HL-60/S4 (cell line): ENCODE measurements at regions not wholly inside any gene's neighbourhood (a gene's known extent, or its start where the extent isn't known, plus 50 kb on each side); places are given as distances from the start of the nearest gene placed in this dataset.
"Not testable (repeated sequence)": the region's sequence is repeated elsewhere in the genome, so short reads cannot be mapped to it uniquely, and the experiment has no call there.

Experiments
- in situ Hi-C: fragments of 300-500 bp; cut with MboI; formaldehyde crosslinking; loops from 2 replicates; pipeline ENCODE4 v1.14.3; 2022; ENCODE audit warnings: low sequenced_read_pairs

DNA sequence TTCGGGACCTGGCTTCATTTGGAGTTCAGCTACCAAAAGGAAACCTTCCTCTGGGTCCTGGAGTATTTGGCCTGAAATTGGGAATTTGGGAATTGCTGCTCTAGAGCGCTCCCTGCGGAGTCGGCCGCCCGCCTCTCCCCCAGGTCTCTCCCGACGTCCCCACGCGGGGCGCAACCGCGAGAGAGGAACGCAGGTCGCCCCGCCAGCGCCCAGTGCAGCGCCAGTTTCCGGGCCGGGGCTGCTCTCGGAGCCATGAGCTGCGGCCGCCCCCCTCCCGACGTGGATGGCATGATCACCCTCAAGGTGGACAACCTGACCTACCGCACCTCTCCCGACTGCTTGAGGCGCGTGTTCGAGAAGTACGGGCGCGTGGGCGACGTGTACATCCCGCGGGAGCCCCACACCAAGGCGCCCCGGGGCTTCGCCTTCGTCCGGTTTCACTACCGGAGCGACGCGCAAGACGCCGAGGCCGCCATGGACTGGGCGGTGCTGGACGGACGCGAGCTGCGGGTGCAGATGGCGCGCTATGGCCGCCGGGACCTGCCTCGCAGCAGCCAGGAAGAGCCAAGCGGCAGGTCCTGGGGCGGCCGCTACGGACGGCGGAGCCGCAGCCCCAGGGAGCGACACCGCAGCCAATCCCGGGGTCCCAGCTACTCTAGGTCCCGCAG is 529.2 kb downstream of the TNS3 start:
- in situ Hi-C loops, result not testable (repeated sequence)

GRCh38 chr7:47049234-47049774 is 532.6 kb downstream of the TNS3 start:
- in situ Hi-C loops, result no loop called here

GRCh38 chr7:47047384-47047783 is 534.5 kb downstream of the TNS3 start:
- in situ Hi-C loops, result no loop called here

- in situ Hi-C loops, result no loop called here
Measured at GRCh38 chr7:47046949-47047348, 535.0 kb downstream of the TNS3 start.

GRCh38 chr7:47045207-47046051 is 536.5 kb downstream of the TNS3 start:
- in situ Hi-C loops, result no loop called here

DNA sequence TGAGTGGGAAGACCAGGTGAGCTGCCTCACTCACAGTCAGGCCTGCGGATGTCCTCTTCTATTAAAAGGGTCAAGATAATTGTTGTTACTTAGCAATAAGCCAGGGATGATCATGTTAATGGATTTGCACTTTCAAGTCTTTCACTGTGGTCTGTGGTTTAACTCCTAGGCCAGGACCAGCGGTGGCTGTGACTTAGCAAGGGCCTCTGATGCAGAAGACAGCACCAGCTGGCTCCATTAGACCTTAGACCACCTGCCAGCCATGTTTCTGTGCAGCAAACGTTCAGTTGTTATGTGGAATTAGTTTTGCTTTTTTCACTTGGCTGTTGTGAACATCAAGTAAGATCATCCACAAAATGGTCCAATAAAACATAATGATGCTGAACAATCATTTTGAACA is 537.3 kb downstream of the TNS3 start:
- in situ Hi-C loops, result no loop called here

- in situ Hi-C loops, result no loop called here
Measured at GRCh38 chr7:47043304-47043703, 538.6 kb downstream of the TNS3 start.

DNA sequence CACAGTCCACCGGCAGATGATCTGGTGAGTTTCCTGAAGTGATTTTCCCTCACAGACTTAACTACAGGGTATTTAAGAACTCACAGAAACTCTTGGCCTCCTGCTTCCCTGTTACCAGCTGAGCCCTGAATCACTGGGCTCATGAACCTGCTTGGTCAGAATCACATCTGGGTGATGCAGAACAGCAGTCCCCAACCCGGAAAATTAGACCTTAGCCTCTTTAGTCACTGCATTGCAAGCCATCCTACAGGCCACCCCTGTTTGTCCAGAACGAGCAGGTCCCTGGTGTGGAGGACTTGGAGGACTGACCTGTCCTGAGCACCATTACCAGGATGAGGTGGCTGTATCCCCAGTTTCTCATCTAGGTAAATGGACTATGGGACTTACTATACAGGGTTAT is 539.2 kb downstream of the TNS3 start:
- in situ Hi-C loops, result no loop called here

DNA sequence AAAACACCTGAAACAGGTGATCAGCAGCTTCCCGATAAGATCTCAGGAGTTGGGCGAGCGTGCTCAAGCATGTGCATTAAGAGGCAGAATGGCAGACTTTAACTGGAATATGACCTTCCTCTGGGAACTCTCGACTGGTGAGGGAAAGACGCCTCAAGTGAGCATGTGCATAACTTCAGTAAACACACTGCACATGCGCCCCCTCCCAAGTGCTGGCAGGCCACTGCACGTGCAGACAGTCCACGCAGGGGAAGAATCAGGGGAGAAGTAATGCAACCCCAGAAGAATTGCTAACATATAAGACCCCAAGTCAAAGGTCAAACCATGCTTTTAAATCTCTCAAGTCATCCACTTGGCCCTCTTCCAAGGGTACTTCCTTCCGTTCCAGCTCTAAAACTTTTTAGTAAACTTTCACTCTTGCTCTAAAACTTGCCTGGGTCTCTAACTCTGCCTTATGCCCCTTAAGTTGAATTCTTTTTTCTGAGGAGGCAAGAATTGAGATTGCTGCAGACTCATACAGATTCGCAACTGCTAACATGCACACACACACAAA is 541.0 kb downstream of the TNS3 start:
- in situ Hi-C loops, result no loop called here

DNA sequence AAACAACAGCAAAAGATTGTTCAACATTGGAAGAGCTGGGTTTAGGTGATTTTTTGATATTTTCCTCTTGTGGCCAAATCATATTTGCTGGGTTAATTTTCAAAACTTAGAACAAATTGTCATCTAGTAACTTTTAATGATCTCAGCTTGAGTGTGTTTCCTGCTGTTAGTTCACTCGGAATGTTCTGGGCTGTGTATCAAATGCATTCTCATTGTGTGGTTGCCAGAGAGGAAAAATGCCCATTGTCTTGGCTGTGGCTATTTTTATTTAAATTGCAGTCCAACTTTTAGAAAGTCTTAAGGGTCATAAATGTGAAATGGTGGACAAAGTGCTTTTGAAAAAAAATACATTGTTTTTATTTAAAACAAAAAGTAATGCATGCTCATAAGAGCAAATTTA is 542.0 kb downstream of the TNS3 start:
- in situ Hi-C loops, result no loop called here

DNA sequence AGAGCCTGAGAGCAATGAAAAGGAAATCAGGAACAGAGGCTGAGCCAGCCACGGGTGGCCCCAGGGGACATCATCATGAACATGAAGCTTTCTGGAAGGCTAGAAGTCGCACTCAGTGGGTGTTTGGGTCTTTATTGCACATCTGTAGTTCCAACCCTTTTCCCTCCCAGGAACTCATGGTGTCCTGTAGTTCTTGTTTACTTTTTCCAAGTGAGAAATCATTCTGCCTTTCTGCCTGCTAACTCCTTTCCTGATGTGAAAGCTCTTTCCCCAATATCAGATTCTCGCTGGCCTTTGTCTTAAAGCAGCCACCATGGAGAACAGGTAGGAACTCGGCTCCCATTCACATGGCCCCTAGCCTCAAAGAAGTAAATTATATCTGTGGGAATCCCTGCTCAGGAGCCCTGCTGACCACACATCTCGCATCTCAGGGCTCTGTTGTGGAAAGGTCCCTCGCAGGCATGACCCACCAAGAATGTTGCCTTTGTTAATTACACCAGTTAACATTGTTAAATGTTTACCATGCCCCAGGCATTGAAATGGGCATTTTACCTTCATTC is 542.7 kb downstream of the TNS3 start:
- in situ Hi-C loops, result no loop called here

DNA sequence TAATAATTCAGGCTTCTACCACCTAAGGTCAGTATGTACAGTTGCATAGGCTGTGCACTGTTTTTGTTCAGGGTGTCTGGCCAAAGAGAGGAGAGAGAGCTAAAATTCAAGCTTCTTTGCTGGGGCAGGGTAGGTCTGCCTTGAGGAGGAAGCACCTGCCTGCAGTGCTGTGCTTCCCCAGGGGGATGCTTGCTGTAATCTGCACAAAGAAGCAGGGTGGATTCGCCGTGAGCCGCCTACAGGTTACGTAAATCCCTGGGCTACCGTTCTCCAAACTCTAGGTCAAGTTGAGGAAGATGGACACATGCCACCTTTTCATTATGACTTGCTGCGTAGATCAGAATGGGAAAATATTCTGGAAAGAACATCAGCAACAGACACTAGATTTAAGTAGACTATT is 543.3 kb downstream of the TNS3 start:
- in situ Hi-C loops, result no loop called here

DNA sequence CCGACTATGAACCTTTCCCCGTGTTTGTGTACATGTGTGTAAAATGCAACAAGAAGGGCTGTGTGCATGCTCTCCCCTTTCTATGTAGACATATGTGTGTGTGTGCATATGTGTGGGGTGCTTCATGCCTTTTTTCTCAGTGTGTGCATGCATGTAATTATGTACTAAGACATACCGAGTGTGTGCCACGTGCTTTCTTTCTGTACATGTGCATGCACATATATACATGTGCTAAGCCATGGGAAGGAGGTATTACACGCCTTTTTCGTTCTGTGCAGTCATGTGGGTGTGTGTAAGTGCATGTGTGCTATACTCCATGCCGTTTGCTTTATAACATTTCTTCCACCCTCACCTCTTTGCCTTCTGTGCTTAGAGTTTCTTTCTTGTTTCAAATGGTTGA is 544.3 kb downstream of the TNS3 start:
- in situ Hi-C loops, result no loop called here

DNA sequence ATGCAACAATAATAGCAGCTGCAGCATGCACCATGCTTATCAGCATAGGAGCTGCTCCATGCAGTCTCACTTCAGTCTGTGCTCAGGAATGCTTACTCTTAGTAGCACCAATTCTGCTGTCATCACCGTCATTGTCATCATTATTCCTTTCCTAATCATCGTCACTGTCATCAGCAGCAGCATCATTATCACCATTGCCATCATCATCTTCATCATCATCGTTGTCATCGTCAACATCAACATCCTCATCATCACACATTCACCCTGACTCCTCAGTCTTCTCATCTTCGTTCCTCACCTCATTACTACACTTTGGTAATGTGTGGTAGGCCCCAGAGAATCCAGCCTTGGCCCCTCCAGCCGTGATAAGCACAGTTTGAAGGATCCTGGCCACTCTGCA is 545.0 kb downstream of the TNS3 start:
- in situ Hi-C loops, result no loop called here

GRCh38 chr7:47035522-47035921 is 546.4 kb downstream of the TNS3 start:
- in situ Hi-C loops, result no loop called here

DNA sequence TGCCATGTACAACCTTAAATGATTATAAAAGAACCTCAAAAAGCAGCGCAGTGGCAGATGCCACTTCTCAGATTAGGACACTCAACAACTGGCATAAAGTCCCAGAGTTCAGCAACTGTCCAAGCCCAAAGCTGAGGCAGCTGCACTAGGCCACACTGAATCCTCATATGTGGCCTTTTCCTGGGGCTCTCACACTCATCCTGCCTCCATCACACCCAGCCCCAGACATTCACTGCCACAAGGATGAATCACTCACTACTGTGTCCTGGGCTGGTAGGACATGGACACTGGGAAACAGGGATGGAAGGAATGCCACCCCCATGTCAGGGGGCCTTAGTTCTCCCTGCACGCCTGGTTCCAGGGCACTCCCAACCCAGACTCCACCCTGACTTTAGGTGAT is 547.7 kb downstream of the TNS3 start:
- in situ Hi-C loops, result no loop called here

DNA sequence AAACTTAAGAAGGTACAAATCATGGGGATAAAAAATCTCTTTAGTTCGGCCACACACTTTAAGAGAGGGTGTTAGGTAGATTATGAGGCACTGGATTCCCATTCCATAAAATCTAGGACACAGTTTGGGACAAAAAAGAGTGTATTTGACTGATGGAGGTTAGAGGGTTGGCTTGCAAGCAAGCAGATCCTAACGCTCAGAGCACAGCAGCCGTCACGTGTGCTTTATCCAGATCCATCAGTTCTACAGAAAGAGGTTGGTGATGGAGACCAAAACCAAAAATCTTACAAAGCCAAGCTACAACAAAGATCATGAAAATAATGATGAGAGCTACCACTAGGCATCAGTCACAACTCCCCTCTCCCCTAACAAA is 549.4 kb downstream of the TNS3 start:
- in situ Hi-C loops, result no loop called here

DNA sequence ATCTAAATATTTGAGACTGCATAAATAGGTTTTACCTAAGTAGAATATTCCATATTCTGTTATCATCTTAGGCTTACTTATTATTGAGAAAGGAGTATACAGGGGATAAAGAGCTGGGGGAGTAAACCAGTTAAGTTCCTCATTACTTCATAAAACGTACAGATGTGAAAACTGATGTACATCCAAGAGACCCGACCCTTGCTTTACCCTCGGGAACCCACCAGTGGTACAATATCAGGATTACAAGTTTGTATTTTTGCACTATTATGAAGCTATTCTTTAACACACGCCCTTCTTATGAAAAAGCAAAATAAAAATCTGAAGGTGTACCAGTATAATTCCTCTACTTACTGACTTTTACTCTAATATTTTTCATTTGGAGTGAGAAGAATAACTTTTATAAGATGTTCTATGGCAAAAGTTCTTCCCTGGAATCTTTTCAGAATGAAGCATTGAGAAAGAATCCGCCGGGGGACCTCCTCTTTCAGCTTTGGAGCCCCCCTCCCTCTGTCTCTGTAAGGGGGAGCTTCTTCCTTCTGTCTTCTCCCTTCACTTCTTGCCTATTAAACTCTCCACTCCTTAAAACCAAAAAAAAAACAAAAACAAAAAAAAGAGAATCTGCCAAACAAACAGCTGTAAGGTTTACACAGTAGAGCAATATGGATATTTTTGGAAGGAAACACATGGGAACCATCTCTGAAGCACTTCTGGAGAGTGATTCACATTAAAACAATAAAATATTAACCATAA is 550.0 kb downstream of the TNS3 start:
- in situ Hi-C loops, result no loop called here

DNA sequence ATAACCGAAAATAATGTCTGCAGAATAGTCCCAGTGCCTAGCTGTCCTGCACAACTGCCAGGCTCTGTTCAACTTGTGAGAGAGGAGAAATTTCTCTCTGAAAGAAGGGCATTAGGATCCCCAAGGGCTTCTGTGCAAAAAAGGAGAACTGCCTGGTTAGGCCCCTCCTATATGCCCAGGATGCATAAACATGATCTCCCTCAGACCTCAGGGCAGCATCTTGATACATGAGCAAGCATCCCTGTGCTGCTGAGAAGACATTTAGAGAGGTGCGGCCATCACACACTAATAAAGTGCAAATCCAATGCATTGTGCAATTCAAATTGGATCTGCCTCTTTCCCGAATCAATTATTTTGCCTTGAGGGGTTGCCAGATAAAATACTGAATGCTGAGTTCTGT is 553.6 kb downstream of the TNS3 start:
- in situ Hi-C loops, result no loop called here

GRCh38 chr7:47027695-47028240 is 554.1 kb downstream of the TNS3 start:
- in situ Hi-C loops, result no loop called here
